ENCODE measurements at regions not wholly inside any gene's neighbourhood (a gene's known extent, or its start where the extent isn't known, plus 50 kb on each side); places are given as distances from the start of the nearest gene placed in this dataset.
"Not testable (repeated sequence)": the region's sequence is repeated elsewhere in the genome, so short reads cannot be mapped to it uniquely, and the experiment has no call there.

- peaks cover 7% of the 10 kb centered on the region for H3K36me3 Mint-ChIP-seq (ENCODE audit: insufficient read depth, unreplicated experiment)
- no TSS peak for BruUV-seq (replicated peaks)
Observed at GRCh38 chr5:39928709-39929108, 503.9 kb upstream of the DAB2 start.

GRCh38 chr5:39919876-39920275, 495.1 kb upstream of the DAB2 start:
- no peak for DNase-seq (ENCODE audit: unreplicated experiment)
- CTCF ChIA-PET, result no interaction called here

More at GRCh38 chr5:39928709-39929108, 503.9 kb upstream of the DAB2 start:
- no peaks in the 10 kb centered on the region for H3K9me3 Mint-ChIP-seq (ENCODE audit: unreplicated experiment)
- intact Hi-C loops (cut with micrococcal nuclease), result no loop called here
- no peak for TF ChIP-seq CTCF (IDR thresholded peaks at IDR 0.05; ENCODE audit: unreplicated experiment)
- H3K4me1 Mint-ChIP-seq (ENCODE audit: insufficient read depth, unreplicated experiment), result no peaks in the 10 kb centered on the region
- no peaks in the 10 kb centered on the region for H3K27me3 Mint-ChIP-seq (ENCODE audit: insufficient read depth, unreplicated experiment)
- H3K4me3 Mint-ChIP-seq (ENCODE audit: unreplicated experiment), result no peak overlapping the region
- no peak overlapping the region for H3K27ac Mint-ChIP-seq (ENCODE audit: low read depth, unreplicated experiment)
- ChIA-PET CTCF (no interaction called here), POLR2A (no interaction called here)
- no peak for DNase-seq (ENCODE audit: unreplicated experiment)

GRCh38 chr5:39912906-39913305, 488.1 kb upstream of the DAB2 start:
- ChIA-PET POLR2A (no interaction called here), CTCF (interaction anchor here (0.5 to 0.7 kb wide), 2 partner anchors 20 to 41 kb away, joined by 4 read pairs; no protein-coding TSS in a partner anchor)
- no TSS peak for BruUV-seq (replicated peaks)
- Mint-ChIP-seq H3K4me1 (ENCODE audit: insufficient read depth, unreplicated experiment) (no peaks in the 10 kb centered on the region), H3K9me3 (ENCODE audit: unreplicated experiment) (no peaks in the 10 kb centered on the region), H3K27ac (ENCODE audit: low read depth, unreplicated experiment) (no peak overlapping the region), H3K27me3 (ENCODE audit: insufficient read depth, unreplicated experiment) (no peaks in the 10 kb centered on the region), H3K4me3 (ENCODE audit: unreplicated experiment) (no peak overlapping the region), H3K36me3 (ENCODE audit: insufficient read depth, unreplicated experiment) (no peaks in the 10 kb centered on the region)
- TF ChIP-seq CTCF (IDR thresholded peaks at IDR 0.05; ENCODE audit: unreplicated experiment), result no peak
- no peak for DNase-seq (ENCODE audit: unreplicated experiment)
- intact Hi-C loops (cut with micrococcal nuclease), result no loop called here

More at GRCh38 chr5:39919876-39920275, 495.1 kb upstream of the DAB2 start:
- POLR2A ChIA-PET, result no interaction called here
- intact Hi-C loops (cut with micrococcal nuclease), result no loop called here
- Mint-ChIP-seq H3K27ac (ENCODE audit: low read depth, unreplicated experiment) (no peak overlapping the region), H3K4me1 (ENCODE audit: insufficient read depth, unreplicated experiment) (no peaks in the 10 kb centered on the region), H3K9me3 (ENCODE audit: unreplicated experiment) (no peaks in the 10 kb centered on the region), H3K4me3 (ENCODE audit: unreplicated experiment) (no peak overlapping the region), H3K36me3 (ENCODE audit: insufficient read depth, unreplicated experiment) (no peaks in the 10 kb centered on the region), H3K27me3 (ENCODE audit: insufficient read depth, unreplicated experiment) (no peaks in the 10 kb centered on the region)
- no TSS peak for BruUV-seq (replicated peaks)
- no peak for TF ChIP-seq CTCF (IDR thresholded peaks at IDR 0.05; ENCODE audit: unreplicated experiment)

- POLR2A ChIA-PET; H3K9me3 Mint-ChIP-seq (ENCODE audit: unreplicated experiment); H3K4me3 Mint-ChIP-seq (ENCODE audit: unreplicated experiment); intact Hi-C loops (cut with micrococcal nuclease); H3K27me3 Mint-ChIP-seq (ENCODE audit: insufficient read depth, unreplicated experiment); BruUV-seq (replicated peaks); H3K36me3 Mint-ChIP-seq (ENCODE audit: insufficient read depth, unreplicated experiment): not testable (repeated sequence)
- H3K4me1 Mint-ChIP-seq (ENCODE audit: insufficient read depth, unreplicated experiment), result peaks cover 28% of the 10 kb centered on the region
- peak overlapping the region; percentile 22 for H3K27ac Mint-ChIP-seq (ENCODE audit: low read depth, unreplicated experiment)
- CTCF ChIA-PET, result interaction anchor here (0.6 to 1.0 kb wide), 2 partner anchors 193 to 325 kb away, joined by 3 read pairs; no protein-coding TSS in a partner anchor
- peak; percentile 74 for DNase-seq (ENCODE audit: unreplicated experiment)
Observed at GRCh38 chr5:39907267-39907951, 482.6 kb upstream of the DAB2 start.

Measured in MCF 10A (cell line).